HL-60 (cell line): ENCODE measurements at regions not wholly inside any gene's neighbourhood (a gene's known extent, or its start where the extent isn't known, plus 50 kb on each side); places are given as distances from the start of the nearest gene placed in this dataset.

Experiments
- DNase-seq, 2 experiments: peaks; one replicate each; pipeline ENCODE4 v3.0.0-alpha.2; 2010 to 2020; ENCODE audit warnings: low read depth in 1 of 2, low spot score in 1 of 2
- H3K27ac ChIP-seq: fragments of 250-450 bp; sonication (Bioruptor Pico); replicated peaks from 2 replicates; pipeline ENCODE4 v1.5.1; 2020; ENCODE audit warnings: mild to moderate bottlenecking, moderate library complexity
- H3K27me3 ChIP-seq: fragments of 250-450 bp; sonication (Bioruptor Pico); 2 replicates; pipeline ENCODE4 v1.5.1; 2021; ENCODE audit warnings: mild to moderate bottlenecking, moderate library complexity; ENCODE audit not compliant: insufficient read depth, poor library complexity, severe bottlenecking
- H3K4me3 ChIP-seq: replicated peaks from 2 replicates; pipeline ENCODE4 v1.5.1; 2011; ENCODE audit warnings: mild to moderate bottlenecking, control low read depth, low read length; ENCODE audit not compliant: insufficient read depth
- GABPA ChIP-seq: IDR thresholded peaks from 2 replicates; pipeline ENCODE4 v1.6.1; 2012; ENCODE audit warnings: low read depth
- POLR2AphosphoS5 ChIP-seq: IDR thresholded peaks from 2 replicates; pipeline ENCODE4 v1.6.1; 2012; ENCODE audit warnings: low read depth
- SPI1 ChIP-seq: IDR thresholded peaks from 2 replicates; pipeline ENCODE4 v1.6.1; 2012; ENCODE audit warnings: low read depth, mild to moderate bottlenecking, borderline replicate concordance
- TF ChIP-seq, protein P1 (sequence below): IDR thresholded peaks from one replicate; pipeline ENCODE4 v1.5.1; 2011; ENCODE audit warnings: low read length, control low read depth, inconsistent platforms; ENCODE audit not compliant: insufficient read depth
- TF ChIP-seq, protein P2 (sequence below): IDR thresholded peaks from 2 replicates; pipeline ENCODE4 v1.6.1; 2012; ENCODE audit warnings: low read depth; ENCODE audit not compliant: insufficient replicate concordance

DNA sequence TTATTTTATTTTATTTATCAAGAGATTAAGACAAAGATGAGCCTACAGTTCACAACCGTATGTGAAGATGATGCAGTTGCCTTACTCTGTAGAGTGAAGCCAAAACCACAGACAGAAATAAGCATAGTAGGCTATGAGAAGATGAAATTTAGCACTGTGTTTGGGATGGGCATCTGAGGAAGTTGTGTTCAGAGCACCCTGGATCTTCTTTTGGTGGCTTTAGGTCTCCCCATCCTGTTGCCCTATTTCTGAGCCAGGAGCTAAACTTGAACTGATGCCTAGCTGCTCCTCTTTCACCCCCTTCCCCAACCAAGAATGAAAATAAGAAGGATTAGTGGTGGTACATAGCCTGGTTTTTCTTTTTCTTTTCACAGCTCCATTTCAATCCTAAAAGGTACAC is 328.1 kb upstream of the TBL1XR1 start:
- no peak overlapping the region for H3K4me3 ChIP-seq
- no peaks in the 10 kb centered on the region for H3K27me3 ChIP-seq
- no peak overlapping the region for H3K27ac ChIP-seq
- no peak for DNase-seq
- TF ChIP-seq SPI1 (no peak), POLR2AphosphoS5 (no peak), GABPA (no peak)
- TF ChIP-seq, protein P1, sequence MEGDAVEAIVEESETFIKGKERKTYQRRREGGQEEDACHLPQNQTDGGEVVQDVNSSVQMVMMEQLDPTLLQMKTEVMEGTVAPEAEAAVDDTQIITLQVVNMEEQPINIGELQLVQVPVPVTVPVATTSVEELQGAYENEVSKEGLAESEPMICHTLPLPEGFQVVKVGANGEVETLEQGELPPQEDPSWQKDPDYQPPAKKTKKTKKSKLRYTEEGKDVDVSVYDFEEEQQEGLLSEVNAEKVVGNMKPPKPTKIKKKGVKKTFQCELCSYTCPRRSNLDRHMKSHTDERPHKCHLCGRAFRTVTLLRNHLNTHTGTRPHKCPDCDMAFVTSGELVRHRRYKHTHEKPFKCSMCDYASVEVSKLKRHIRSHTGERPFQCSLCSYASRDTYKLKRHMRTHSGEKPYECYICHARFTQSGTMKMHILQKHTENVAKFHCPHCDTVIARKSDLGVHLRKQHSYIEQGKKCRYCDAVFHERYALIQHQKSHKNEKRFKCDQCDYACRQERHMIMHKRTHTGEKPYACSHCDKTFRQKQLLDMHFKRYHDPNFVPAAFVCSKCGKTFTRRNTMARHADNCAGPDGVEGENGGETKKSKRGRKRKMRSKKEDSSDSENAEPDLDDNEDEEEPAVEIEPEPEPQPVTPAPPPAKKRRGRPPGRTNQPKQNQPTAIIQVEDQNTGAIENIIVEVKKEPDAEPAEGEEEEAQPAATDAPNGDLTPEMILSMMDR, result no peak
- TF ChIP-seq, protein P2, sequence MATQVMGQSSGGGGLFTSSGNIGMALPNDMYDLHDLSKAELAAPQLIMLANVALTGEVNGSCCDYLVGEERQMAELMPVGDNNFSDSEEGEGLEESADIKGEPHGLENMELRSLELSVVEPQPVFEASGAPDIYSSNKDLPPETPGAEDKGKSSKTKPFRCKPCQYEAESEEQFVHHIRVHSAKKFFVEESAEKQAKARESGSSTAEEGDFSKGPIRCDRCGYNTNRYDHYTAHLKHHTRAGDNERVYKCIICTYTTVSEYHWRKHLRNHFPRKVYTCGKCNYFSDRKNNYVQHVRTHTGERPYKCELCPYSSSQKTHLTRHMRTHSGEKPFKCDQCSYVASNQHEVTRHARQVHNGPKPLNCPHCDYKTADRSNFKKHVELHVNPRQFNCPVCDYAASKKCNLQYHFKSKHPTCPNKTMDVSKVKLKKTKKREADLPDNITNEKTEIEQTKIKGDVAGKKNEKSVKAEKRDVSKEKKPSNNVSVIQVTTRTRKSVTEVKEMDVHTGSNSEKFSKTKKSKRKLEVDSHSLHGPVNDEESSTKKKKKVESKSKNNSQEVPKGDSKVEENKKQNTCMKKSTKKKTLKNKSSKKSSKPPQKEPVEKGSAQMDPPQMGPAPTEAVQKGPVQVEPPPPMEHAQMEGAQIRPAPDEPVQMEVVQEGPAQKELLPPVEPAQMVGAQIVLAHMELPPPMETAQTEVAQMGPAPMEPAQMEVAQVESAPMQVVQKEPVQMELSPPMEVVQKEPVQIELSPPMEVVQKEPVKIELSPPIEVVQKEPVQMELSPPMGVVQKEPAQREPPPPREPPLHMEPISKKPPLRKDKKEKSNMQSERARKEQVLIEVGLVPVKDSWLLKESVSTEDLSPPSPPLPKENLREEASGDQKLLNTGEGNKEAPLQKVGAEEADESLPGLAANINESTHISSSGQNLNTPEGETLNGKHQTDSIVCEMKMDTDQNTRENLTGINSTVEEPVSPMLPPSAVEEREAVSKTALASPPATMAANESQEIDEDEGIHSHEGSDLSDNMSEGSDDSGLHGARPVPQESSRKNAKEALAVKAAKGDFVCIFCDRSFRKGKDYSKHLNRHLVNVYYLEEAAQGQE, result no peak

DNA sequence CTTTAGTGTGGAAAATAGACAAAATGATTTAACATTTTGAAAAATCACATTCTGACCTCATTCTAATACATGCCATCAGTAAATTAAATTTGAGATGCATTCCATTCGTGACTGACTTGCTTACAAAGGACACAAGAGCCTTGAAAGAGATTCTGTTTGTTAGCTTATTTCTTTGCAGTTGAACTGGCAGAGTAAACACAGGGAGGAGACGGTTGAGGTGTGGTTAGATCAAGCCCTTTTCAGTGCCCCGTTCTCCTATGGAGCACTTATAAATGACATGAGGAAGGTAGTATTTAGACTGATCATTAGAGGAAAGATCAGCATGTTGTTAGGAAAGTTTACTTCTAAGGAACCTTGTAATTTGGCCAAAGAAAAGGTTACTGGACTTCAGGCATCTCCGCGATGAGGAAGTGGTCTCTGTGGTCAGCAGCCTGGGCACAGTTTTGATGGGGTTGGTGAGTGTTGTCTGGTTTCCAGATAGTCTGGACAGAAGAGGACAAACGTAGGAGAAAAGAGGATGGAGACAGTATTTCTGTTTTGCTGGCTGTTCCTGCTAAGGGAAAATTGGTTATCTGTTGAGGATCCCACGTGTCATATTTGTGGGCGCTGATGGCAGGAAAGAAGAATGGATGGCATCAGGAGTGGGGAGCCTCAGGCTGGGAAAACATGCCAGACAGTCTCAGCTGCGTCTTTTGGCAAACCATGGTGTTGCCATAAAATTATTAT is 328.9 kb upstream of the TBL1XR1 start:
- no peak overlapping the region for H3K27ac ChIP-seq
- H3K27me3 ChIP-seq, result no peaks in the 10 kb centered on the region
- TF ChIP-seq POLR2AphosphoS5, result no peak
- TF ChIP-seq SPI1, result peak; percentile 58
- peak; percentile 22 to 41 for DNase-seq
- H3K4me3 ChIP-seq, result no peak overlapping the region

DNA sequence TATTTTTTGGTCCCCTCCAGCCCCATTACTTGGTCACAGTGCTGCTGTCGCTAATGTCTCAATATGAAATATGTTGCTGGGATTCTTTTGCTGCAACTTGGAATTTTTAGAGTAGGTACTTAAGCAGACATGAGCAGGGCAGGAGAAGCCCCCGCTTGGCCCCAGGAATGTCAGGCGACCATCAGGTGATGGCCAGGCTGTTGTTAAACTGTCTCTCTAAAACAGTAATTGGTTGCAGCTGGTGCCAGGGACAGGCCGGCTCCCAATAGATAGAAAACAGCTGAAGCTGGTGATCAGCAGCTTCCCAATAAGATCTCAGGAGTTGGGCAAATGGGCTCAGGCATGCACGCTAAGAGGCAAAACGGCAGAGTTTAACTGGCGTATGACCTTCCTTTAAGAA is 329.9 kb upstream of the TBL1XR1 start:
- Histone ChIP-seq H3K4me3 (no peak overlapping the region), H3K27me3 (no peaks in the 10 kb centered on the region), H3K27ac (no peak overlapping the region)
- DNase-seq, result no peak
- TF ChIP-seq POLR2AphosphoS5 (no peak), SPI1 (no peak), GABPA (no peak)
- TF ChIP-seq, protein P2, result no peak
- TF ChIP-seq, protein P1, result no peak

DNA sequence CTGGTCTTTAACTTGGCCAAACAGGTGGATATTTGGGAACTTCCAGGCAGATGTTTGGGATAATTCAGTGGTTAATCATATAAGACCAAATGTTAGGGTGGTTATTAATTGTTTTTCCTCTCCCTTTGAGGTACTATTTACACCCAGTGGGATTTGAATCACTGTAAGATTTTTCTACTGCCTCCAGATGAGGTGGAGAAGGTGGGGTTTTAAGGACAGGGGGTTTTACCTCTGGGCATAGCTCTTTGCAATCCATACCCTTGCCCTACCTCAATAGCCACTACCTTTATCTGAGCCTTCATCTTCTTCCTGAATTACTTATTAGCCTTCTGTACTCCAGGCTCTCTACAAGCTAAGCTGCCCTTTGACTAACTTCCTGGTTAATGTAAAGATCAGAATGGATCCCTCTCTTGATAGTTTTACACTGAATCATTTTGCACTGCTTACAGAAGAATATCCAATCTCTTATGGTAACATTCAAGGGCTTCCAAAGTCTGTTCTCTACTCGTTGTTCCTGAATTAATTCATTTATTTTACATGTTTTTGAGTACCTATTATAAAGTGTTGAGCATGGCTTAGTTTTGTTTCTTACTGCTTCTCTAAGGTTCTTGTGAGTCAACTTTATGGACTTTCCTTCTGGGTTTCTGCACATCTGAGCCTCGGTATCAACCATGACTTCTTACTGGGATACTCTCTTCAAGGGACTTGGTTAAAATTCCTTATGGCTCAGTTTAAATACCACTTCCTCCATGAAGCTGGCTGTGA is 331.2 kb upstream of the TBL1XR1 start:
- Histone ChIP-seq H3K4me3 (no peak overlapping the region), H3K27ac (no peak overlapping the region), H3K27me3 (no peaks in the 10 kb centered on the region)
- no peak for DNase-seq
- TF ChIP-seq, protein P2, result no peak
- TF ChIP-seq POLR2AphosphoS5 (no peak), SPI1 (no peak), GABPA (no peak)
- TF ChIP-seq, protein P1, result no peak
